ENCODE measurements at regions not wholly inside any gene's neighbourhood (a gene's known extent, or its start where the extent isn't known, plus 50 kb on each side); places are given as distances from the start of the nearest gene placed in this dataset.
A peak's percentile ranks its signal among the peaks of the same experiment; 100 is the strongest.
"Not testable (repeated sequence)": the region's sequence is repeated elsewhere in the genome, so short reads cannot be mapped to it uniquely, and the experiment has no call there.

GRCh38 chr5:90285581-90285980 is 124.0 kb downstream of the CETN3 start:
- no peak for DNase-seq (ENCODE audit: low read depth)

GRCh38 chr5:90284375-90284774 is 125.2 kb downstream of the CETN3 start:
- no peak for DNase-seq (ENCODE audit: low read depth)

- no peak for DNase-seq (ENCODE audit: low read depth)
Observed at GRCh38 chr5:90279091-90279490, 130.5 kb downstream of the CETN3 start.

DNA sequence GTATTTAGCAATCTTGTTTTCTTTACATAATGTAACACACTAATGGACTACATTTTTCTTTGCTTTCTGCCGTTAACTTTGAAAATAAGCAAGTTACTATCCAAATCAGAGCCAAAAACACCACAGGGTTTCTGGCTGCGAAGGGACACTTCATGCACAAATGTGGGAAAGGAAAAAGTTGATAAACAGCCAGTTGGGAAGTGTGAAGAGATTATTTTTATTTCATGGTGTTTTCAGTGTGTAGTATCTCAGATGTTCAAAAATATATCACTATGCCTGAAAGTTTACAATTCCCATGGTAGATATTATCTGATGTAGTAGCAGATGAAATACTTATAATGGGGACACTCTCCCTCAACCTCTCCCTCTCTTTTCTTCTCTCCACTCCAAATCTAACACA is 135.3 kb downstream of the CETN3 start:
- DNase-seq (ENCODE audit: low read depth): no peak

GRCh38 chr5:90267646-90268045 is 141.9 kb downstream of the CETN3 start:
- DNase-seq (ENCODE audit: low read depth): no peak

DNA sequence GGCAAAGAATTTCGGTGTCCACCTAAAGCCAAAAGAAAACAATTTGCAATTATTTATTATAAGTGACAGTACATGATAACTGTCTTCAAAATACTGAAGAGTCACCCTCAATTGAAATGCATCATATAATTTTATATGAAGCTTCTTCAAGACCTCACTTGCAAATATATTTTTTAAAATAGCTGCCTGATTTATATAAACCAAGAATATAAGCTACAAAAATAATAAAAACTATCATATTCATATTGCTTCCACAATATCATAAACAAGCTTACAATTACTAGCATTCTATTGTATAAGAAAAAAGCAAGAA is 144.1 kb downstream of the CETN3 start:
- no peak for DNase-seq (ENCODE audit: low read depth)

- peak; percentile 31 for DNase-seq (ENCODE audit: low read depth)
Observed at GRCh38 chr5:90264689-90265544, 144.6 kb downstream of the CETN3 start.

DNA sequence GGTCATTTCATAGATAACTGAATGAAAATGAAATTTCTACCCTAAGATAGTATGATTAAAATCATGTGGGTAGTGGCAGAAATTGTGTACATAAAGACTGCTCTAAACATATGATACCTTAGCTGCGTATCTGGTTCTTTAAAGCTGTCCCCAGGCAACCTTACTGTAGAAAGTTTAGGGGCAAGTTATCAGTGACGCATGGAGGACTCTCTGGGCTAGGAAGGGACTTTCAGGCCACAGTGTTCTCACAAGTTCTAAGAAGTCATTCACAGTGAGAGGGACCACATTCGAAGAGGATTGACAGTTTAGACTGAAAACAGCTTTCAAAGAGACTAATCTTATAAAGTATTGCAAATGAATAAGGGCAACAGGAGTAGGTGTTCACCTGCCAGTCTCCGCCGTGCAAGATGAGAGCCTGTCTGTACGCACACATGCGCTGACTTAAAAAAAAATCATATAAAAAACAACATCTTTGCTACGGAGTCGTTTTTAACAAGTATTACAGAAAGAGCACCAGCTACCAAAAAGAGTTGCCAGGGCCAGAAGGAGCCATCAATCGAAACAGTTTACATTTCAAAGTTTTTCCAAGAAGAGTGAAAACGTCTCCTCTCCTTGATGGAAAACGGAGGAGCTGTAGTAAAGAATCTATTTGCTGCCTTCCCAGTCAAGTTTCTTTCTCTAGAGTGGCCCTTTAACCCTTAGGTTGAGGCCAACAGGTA is 146.3 kb downstream of the CETN3 start:
- no peak for DNase-seq (ENCODE audit: low read depth)

- DNase-seq (ENCODE audit: low read depth): no peak
Observed at GRCh38 chr5:90251447-90251846, 158.1 kb downstream of the CETN3 start.

GRCh38 chr5:90248640-90249039 is 160.9 kb downstream of the CETN3 start:
- no peak for DNase-seq (ENCODE audit: low read depth)

DNA sequence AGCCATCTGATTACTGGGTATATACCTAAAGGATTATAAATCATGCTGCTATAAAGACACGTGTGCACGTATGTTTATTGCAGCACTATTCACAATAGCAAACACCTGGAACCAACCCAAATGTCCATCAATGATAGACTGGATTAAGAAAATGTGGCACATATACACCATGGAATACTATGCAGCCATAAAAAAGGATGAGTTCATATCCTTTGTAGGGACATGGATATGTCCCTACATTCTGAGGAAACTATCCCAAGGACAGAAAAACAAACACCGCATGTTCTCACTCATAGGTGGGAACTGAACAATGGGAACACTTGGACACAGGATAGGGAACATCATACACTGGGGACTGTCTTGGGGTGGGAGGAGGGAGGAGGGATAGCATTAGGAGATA is 165.7 kb downstream of the CETN3 start:
- DNase-seq (ENCODE audit: low read depth): not testable (repeated sequence)

DNA sequence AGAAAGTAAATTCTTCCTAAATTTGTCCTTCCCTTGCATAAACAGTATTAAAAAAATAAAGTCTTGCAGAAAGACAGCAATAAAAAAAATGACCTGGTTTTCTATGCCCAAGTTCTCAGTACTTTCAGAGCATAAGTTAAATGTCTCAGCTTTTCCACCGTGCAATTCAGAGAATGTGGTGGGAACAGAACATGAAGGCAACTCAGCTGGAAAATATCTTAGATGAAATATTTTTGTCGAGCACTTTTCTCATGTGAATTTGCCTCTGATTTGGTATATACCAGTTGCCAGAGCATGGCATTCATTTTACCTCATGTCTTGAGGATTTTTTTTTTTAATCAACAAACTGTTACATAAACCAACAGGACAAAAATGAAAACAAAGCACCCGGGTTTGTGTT is 176.1 kb downstream of the CETN3 start:
- DNase-seq (ENCODE audit: low read depth): no peak

GRCh38 chr5:90231688-90232087 is 177.9 kb downstream of the CETN3 start:
- no peak for DNase-seq (ENCODE audit: low read depth)

GRCh38 chr5:90227683-90228082 is 181.9 kb downstream of the CETN3 start:
- no peak for DNase-seq (ENCODE audit: low read depth)

- DNase-seq (ENCODE audit: low read depth): no peak
Observed at GRCh38 chr5:90226433-90227099, 183.0 kb downstream of the CETN3 start.

DNA sequence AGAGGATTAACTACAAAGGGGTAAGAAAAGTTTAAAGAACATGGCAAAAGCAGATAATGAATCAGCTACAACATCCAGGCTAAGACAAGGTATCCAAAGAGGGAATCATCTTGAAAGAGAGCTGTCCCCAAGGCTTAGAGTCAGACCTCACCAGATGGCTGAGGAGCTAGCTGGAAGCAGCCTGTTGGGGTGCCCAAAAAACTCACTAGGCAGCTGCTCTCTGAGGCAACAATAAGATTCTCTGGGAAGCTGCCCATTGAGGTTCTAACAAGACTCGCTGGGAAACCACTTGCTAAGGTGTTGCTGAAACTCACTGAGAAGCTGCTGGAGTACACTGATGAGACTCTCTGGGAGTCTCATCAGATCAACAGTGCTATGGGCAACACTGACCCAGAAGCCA is 185.2 kb downstream of the CETN3 start:
- DNase-seq (ENCODE audit: low read depth): no peak

DNA sequence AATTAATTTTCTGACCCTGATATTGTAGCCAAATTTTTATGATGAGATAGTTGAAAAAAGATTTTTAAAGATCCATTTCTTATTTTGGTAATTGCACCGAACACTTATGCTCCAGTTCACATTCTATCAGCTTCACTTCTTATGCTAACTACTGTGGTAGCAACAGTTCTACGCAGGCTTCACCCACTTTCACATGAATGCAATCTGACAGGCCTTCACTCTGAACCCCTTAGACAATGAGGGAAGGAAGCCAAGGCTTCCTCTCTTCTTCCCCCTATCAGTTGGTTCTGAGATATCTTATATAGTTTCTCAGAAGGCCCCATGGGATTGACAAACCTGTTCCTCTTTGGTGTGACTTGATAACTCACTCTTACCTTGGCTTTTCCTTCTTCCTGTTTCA is 185.8 kb downstream of the CETN3 start:
- DNase-seq (ENCODE audit: low read depth): no peak

GRCh38 chr5:90221951-90222350 is 187.6 kb downstream of the CETN3 start:
- DNase-seq (ENCODE audit: low read depth): no peak

GRCh38 chr5:90220554-90220953 is 189.0 kb downstream of the CETN3 start:
- no peak for DNase-seq (ENCODE audit: low read depth)

- no peak for DNase-seq (ENCODE audit: low read depth)
Observed at GRCh38 chr5:90214991-90215390, 194.6 kb downstream of the CETN3 start.

GRCh38 chr5:90208323-90208722 is 201.2 kb downstream of the CETN3 start:
- DNase-seq (ENCODE audit: low read depth): not testable (repeated sequence)

GRCh38 chr5:90201923-90202322 is 207.6 kb downstream of the CETN3 start:
- peak; percentile 54 for DNase-seq (ENCODE audit: low read depth)

DNA sequence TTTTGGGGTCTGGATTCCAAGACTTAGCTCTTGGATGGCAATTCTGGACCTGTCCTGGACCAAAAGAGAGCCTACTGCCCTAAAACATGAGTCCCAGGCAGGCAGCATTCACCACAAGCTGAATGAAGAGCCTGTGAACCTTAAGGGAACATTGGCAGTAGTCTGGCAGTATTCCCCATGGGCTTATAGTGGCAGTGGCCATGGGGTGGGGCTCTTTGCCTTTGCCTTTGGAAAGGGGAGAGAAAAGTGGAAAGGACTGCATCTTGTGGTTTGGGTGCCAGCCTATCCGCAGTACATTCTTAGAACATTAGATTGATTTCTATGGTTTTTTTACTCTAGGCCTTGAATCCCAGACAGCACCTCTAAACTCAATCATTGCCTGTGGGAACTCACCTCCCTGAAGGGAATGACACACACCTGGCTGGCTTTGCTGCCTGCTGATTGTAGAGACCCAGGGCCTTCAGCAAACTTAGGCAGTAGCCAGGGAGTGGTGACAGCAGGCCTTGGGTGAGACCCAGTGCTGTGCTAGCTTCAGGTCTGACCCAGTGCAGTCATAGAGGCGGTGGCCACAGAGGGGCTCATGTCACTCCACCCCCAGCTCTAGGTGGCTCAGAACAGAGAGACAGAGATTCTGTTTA is 216.3 kb downstream of the CETN3 start:
- no peak for DNase-seq (ENCODE audit: low read depth)

Data from stromal cell of bone marrow (primary cell).